Glutamatergic neuron (in vitro differentiated cells): ENCODE measurements at regions not wholly inside any gene's neighbourhood (a gene's known extent, or its start where the extent isn't known, plus 50 kb on each side); places are given as distances from the start of the nearest gene placed in this dataset.

Experiments
- DNase-seq: peaks from one replicate; pipeline ENCODE4 v3.0.0; 2022
- H3K27ac Mint-ChIP-seq: one replicate; pipeline ENCODE4 v1.8.0; 2020; ENCODE audit warnings: mild to moderate bottlenecking, mixed read lengths, inconsistent platforms; ENCODE audit not compliant: unreplicated experiment
- H3K27me3 Mint-ChIP-seq: one replicate; pipeline ENCODE4 v1.8.0; 2020; ENCODE audit warnings: mild to moderate bottlenecking, moderate library complexity, mixed read lengths, inconsistent platforms; ENCODE audit not compliant: unreplicated experiment
- H3K36me3 Mint-ChIP-seq: one replicate; pipeline ENCODE4 v1.8.0; 2020; ENCODE audit warnings: mild to moderate bottlenecking, mixed read lengths, inconsistent platforms; ENCODE audit not compliant: unreplicated experiment
- H3K4me1 Mint-ChIP-seq: one replicate; pipeline ENCODE4 v1.8.0; 2020; ENCODE audit warnings: mild to moderate bottlenecking, low read depth, mixed read lengths, inconsistent platforms; ENCODE audit not compliant: unreplicated experiment
- H3K4me3 Mint-ChIP-seq: one replicate; pipeline ENCODE4 v1.8.0; 2020; ENCODE audit warnings: mild to moderate bottlenecking, mixed read lengths, inconsistent platforms; ENCODE audit not compliant: unreplicated experiment
- H3K9me3 Mint-ChIP-seq: one replicate; pipeline ENCODE4 v1.8.0; 2020; ENCODE audit warnings: mild to moderate bottlenecking, moderate library complexity, mixed read lengths, inconsistent platforms; ENCODE audit not compliant: unreplicated experiment
- CTCF ChIP-seq: fragments of 200-600 bp; sonication (generic); IDR thresholded peaks from one replicate; pipeline ENCODE4 v1.5.0; 2021; ENCODE audit not compliant: partially characterized antibody, unreplicated experiment

- TF ChIP-seq CTCF = no peak
- Mint-ChIP-seq H3K4me1 (no peaks in the 10 kb centered on the region), H3K27ac (no peak overlapping the region), H3K36me3 (peaks cover 18% of the 10 kb centered on the region), H3K4me3 (no peak overlapping the region), H3K9me3 (no peaks in the 10 kb centered on the region), H3K27me3 (peaks cover 4% of the 10 kb centered on the region)
- no peak for DNase-seq
Measured at GRCh38 chr17:72238157-72238673, 117.4 kb downstream of the SOX9 start.

- no peaks in the 10 kb centered on the region for H3K4me1 Mint-ChIP-seq
- peaks cover 18% of the 10 kb centered on the region for H3K36me3 Mint-ChIP-seq
- no peaks in the 10 kb centered on the region for H3K9me3 Mint-ChIP-seq
- no peak overlapping the region for H3K27ac Mint-ChIP-seq
- no peak overlapping the region for H3K4me3 Mint-ChIP-seq
- TF ChIP-seq CTCF = no peak
- DNase-seq = no peak
- peaks cover 4% of the 10 kb centered on the region for H3K27me3 Mint-ChIP-seq
Measured at GRCh38 chr17:72239548-72239947, 118.7 kb downstream of the SOX9 start.

- no peak overlapping the region for H3K27ac Mint-ChIP-seq
- no peak for DNase-seq
- H3K4me1 Mint-ChIP-seq = no peaks in the 10 kb centered on the region
- no peak overlapping the region for H3K4me3 Mint-ChIP-seq
- peaks cover 2% of the 10 kb centered on the region for H3K27me3 Mint-ChIP-seq
- TF ChIP-seq CTCF = no peak
- H3K36me3 Mint-ChIP-seq = peaks cover 18% of the 10 kb centered on the region
- no peaks in the 10 kb centered on the region for H3K9me3 Mint-ChIP-seq
Measured at GRCh38 chr17:72240333-72240732, 119.5 kb downstream of the SOX9 start.

GRCh38 chr17:72244494-72244893 is 123.7 kb downstream of the SOX9 start:
- H3K27me3 Mint-ChIP-seq = peaks cover 2% of the 10 kb centered on the region
- H3K27ac Mint-ChIP-seq = no peak overlapping the region
- H3K4me3 Mint-ChIP-seq = no peak overlapping the region
- no peaks in the 10 kb centered on the region for H3K4me1 Mint-ChIP-seq
- TF ChIP-seq CTCF = no peak
- no peaks in the 10 kb centered on the region for H3K9me3 Mint-ChIP-seq
- peaks cover 12% of the 10 kb centered on the region for H3K36me3 Mint-ChIP-seq
- DNase-seq = no peak

- no peaks in the 10 kb centered on the region for H3K9me3 Mint-ChIP-seq
- no peaks in the 10 kb centered on the region for H3K27me3 Mint-ChIP-seq
- TF ChIP-seq CTCF = no peak
- H3K4me3 Mint-ChIP-seq = no peak overlapping the region
- H3K4me1 Mint-ChIP-seq = no peaks in the 10 kb centered on the region
- no peak for DNase-seq
- H3K27ac Mint-ChIP-seq = no peak overlapping the region
- H3K36me3 Mint-ChIP-seq = peaks cover 8% of the 10 kb centered on the region
Measured at GRCh38 chr17:72244956-72245355, 124.1 kb downstream of the SOX9 start.
